Ureter (tissue), 1 donor: ENCODE measurements at regions not wholly inside any gene's neighbourhood (a gene's known extent, or its start where the extent isn't known, plus 50 kb on each side); places are given as distances from the start of the nearest gene placed in this dataset.
"Not testable (repeated sequence)": the region's sequence is repeated elsewhere in the genome, so short reads cannot be mapped to it uniquely, and the experiment has no call there.

ENCODE experiments used
- DNase-seq: peaks from one replicate; pipeline ENCODE4 v3.0.0-alpha.2; 2020; ENCODE audit warnings: low spot score
- donor health status: DM: yes; HTN: yes; CAD: no.

DNA sequence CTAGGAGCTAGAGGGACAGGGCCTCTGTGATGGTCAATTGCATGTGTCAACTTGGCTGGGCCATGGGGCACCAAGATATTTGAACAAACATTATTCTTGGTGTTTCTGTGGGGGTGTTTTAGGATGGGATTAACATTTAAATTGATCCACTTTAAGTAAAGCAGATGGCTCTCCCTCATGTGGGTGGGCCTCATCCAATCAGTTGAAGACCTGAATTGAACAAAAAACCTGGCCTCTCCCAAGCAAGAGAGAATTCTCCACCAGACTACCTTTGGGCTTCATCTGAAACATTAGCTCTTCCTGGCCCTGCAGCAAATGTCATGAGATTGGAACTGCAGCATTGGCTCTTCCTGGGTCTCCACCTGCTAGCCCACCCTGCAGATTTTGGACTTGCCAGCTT is 207.1 kb upstream of the ATP6AP2 start:
- no peak for DNase-seq

DNA sequence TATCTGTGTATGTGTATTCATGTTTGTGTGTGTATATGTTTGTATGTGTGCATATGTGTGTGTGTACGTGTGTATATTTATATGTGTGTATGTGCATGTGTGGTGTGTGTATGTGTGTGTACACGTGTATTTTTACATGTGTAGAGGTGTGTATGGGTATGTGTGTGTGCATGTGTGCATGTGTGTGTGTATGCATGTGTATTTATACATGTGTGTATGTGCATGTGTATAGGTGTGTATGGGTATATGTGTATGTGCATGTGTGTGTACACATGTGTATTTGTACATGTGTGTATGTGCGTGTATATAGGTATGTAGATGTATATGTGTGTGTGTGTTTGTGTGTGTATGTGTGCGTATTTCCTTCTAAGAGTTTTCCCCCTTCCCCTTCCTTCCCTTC is 207.7 kb upstream of the ATP6AP2 start:
- no peak for DNase-seq

DNA sequence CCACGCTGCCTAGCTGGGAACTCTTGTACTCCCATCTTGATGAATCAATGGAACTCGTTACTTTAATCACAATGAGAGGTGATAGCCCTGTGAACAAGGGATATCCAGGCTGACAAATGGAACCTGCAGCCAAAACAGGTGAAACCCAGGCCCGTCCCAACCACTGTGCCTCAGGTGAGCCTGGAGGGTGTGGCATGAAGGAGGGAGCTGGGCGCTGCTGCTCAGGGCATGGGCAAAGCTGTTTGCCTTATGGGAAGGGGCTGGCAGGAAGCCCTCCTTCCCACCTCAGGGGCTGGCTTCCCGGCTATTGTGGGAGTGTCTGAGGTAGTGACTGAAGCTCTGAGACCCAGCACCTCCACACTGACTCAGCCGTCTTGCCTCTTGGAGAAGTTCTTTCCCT is 209.4 kb upstream of the ATP6AP2 start:
- no peak for DNase-seq

DNA sequence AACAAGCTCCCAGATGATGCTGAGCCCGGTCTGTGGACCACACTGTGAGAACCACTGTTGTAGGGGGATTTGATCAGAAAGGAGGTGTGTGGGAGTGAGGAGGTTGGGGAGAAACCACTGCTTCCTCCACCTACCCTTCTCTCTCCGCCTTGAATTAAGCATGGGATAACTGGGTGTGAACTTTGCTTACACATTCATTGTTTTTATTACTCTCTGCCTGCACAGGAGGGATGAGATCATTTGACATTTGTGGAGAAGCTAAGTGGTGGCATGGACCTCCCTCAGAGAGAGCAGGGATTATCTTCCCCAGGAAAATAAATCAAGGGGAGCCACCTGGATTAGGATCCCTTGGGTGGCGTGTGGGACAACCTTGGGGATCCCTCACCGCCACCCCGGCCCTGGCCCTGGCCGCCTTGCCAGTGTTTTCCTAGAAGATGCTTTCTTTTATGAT is 212.1 kb upstream of the ATP6AP2 start:
- no peak for DNase-seq

DNA sequence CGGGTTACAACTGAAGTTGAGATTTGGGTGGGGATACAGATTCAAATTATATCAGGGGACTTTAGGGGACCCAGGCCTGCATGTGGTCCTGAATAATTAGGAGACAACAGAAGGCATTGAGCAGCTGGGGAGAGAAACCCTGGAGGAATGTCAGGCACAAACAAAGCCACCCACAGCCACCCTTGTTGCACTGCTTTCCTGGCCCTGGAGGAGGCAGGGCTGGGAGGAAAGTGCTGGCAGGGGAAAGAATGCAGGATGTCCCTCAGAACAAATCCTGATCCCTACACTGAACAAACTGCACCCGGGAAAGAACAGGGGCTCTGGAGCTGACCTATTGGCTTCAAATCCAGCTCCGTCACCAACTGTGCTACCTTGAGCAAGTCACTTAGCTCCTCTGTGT is 214.1 kb upstream of the ATP6AP2 start:
- no peak for DNase-seq

DNA sequence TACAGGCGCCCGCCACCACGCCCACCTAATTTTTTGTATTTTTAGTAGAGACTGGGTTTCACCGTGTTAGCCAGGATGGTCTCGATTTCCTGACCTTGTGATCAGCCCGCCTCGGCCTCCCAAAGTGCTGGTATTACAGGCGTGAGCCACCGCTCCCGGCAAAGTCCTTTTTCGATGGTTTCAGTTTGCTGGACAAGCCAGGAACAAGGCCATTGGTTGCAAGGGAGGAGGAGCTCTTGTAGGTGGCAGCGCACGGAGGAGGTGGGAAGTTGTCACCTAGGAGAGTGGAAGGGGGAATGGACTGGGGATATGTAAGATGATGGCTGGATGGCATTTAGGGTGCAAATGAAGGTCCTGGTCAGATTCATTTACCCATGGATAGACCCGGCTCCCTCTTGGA is 218.5 kb upstream of the ATP6AP2 start:
- DNase-seq: not testable (repeated sequence)

DNA sequence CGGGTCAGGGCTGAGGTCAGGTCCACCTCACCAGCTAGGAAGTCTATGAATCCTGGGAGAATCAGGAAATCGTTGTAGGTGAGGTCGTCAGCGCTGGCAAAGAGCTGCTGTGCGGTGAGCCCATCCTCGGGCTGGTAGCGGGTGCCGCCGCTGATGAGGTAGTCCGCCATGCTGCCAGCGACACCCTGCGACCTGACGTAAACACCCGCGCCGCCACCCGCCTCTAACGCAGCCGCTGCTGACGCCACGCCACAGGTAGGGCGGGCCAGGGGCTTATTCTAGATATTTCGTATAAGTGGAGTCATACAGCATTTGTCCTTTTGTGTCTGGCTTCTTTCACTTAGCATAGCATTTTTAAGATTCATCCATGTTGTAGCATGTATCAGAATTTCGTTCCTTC is 220.2 kb upstream of the ATP6AP2 start:
- no peak for DNase-seq

DNA sequence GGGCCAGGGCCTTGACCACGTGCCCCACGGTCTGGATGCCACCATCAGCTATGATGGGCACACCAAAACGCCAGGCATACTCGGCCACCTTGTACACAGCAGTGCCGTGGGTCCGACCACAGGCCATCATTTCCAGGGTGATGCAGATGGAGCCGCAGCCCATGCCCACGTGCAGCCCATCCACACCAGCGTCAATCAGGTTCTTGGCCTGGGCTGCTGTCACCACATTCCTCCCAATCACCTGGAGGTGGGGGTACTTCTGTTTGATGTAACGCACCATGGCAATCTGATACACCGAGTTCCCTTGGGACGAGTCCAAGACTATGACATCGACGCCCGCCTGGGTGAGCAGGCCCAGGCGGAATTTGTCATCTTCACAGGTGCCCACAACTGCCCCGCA is 221.2 kb upstream of the ATP6AP2 start:
- no peak for DNase-seq

DNA sequence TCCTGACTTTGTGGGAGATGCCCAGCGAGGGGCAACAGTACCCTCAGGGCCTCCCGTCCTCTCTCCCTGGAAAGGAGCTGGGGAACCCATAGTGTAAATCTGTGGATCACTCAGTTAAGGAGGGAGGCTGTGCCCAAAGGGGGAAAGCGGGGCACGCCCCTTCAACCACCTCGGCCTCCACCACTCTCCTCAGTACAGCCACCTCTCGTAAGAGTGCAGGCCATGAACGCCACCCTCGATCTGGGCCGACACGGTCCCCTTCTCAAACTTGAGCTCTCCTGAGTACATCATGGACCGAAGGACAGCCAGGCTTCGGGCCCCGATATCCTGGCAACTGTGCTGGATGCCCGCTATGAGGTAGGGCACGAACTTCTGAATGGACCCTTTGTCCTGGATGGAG is 221.8 kb upstream of the ATP6AP2 start:
- no peak for DNase-seq

DNA sequence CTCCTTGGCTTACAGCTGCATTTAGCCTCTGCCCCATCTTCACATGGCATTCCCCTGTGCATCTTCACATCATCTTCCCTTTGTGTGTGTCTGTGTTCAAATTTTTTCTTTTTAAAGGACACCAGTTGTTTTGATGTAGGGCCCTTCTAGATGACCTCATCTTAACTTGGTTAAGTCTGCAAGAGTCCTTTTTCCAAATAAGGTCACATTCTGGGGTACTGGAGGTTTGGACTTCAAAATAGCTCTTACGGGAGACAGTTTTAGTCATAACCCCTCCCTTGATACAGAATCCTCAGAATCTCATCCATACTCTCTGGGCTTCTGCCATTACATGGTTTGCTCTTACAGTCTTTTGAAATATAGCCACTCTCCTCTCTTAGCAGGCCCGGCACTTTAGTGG is 231.5 kb upstream of the ATP6AP2 start:
- DNase-seq: no peak

DNA sequence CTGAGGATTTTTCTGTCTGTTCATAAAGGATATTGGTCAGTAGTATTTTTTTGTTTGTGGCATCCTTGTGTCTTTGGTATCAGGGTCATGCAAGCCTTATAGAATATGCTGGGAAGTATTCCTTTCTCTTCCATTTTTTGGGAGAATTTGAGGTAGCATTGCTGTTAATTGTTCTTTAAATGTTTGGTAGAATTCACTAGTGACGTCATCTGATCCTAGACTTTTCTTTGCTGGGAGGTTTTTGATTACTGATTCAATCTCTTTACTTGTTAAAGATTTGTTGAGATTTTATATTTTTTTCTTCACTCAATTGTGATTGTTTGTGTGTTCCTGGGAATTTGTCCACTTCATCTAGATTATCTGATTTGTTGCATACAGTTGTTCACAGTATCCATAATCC is 234.4 kb upstream of the ATP6AP2 start:
- DNase-seq: no peak

DNA sequence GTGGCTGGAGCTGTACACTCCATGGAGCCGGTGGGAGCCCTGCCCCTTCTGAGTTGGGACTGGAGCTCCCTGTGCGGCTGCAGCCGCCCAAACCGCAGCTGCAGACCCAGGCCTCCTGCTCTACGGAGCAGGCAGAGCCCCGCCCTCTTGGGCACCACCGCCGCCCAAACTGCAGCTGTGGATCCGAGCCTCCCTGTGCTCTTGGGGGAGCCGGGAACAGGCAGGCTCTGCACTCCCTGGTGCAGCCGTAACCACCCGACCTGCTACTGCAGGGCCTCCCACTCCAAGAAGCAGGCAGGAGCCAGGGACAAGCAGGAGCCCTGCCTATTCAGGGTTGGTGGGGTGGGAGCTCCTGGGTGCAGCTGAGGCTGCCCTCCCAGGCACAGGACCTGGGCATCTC is 237.5 kb upstream of the ATP6AP2 start:
- no peak for DNase-seq

DNA sequence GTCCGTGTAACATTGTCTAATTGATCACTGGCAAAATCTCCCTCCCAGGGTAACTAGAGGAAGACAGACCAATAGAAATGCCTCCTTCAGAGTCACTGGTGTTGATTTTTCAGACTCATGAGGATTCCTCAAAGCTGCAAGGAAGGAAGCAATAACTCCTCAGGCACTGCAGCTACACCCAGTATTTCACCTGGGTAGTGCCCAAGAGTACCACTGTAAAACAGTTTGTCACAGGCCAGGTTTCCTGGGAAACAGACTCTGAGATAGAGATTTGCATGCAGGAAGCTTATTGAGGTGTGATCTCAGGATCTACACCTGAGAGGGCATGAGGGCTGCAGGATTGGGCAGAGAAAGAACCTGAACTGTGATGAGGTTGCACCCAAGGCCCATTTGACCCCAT is 240.7 kb upstream of the ATP6AP2 start:
- no peak for DNase-seq

DNA sequence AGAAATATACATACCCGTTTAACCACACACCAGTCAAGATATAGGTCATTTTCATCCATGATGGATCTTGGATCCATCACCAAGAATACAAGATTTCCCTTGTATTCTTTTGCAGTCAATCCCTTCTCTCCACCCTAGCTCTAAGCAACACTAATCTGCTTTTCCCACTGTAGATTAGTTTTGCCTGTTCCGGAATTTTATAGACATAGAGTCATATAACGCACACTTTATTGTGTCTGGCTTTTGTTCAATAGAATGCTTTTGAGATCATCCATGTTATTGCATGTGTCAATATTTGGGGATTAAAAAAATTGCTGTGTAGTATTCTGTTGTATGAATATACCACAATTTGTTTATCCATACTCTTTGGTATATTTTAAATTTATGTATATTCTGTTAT is 235.6 kb upstream of the BCOR start:
- DNase-seq: no peak

DNA sequence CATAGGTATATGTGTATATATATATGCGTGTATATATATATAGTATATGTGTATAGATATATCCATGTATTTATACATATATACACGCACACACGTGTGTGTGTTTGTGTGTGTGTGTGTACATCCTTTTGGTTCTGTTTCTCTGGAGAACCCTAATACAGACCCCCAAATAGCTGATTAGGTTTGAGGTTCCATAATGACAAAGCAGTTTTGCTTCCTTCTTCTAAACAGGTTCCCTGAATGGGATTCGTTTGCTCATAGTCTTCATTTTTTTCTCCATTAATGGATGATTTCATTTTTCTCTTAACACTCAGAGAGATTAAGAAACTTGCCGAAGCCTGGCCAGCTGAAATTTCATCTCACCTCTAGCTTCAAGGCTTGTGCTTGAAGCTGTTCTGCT is 234.0 kb upstream of the BCOR start:
- DNase-seq: no peak

DNA sequence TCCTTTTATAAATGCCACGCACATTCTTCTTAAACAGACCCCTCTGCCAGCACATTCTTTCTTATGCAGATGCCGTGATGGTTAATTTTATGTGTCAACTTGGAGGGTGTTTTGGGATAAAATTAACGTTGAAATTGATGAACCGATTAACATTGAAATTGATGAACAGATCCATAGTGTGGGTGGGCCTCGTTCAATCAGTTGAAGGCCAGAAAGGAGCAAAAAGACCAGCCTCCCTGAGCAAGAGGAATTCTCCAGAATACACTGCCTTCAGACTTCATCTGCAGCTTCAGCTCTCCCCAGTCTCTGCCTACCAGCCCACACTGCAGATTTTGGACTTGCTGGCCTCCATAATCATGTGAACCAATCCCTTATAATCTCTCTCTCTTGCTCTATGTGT is 233.6 kb upstream of the BCOR start:
- DNase-seq: no peak

DNA sequence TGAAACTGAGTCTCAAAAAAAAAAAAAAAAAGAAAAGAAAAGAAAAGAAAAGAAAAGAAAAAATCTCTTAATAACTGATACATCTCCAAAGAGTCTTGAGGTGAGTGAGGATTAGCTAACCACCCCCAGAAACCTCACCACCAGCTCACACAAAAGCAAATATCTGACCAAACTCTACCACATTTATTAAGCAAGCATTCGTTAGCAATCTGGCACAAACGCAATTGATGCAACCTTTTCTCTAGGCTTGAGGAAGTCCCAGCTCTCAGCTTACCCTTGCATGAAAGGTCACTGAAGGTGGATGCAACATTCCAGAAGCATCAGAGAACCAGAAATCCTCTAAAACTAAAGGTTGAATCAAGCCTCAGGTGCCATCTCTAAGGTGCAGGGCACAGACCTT is 231.9 kb upstream of the BCOR start:
- no peak for DNase-seq

DNA sequence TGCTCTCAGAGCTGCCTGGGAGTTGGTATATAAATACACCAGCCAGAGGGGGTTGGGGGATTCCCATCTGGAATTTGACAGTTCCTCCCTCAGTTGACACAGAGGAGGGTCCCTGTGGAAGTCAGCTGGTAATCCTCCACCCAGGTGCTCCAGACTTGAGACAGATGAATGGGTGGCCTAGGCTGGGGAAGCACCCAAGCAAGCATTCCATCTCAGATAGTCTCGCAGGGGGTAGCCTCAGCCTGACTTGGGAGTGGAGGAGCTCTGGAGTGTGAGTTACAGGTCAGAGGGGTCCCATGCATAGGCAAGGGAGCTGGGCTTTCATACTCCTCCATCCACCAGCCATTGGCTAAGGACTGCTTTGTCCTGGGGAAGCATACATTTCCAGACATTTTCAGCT is 229.3 kb upstream of the BCOR start:
- no peak for DNase-seq

DNA sequence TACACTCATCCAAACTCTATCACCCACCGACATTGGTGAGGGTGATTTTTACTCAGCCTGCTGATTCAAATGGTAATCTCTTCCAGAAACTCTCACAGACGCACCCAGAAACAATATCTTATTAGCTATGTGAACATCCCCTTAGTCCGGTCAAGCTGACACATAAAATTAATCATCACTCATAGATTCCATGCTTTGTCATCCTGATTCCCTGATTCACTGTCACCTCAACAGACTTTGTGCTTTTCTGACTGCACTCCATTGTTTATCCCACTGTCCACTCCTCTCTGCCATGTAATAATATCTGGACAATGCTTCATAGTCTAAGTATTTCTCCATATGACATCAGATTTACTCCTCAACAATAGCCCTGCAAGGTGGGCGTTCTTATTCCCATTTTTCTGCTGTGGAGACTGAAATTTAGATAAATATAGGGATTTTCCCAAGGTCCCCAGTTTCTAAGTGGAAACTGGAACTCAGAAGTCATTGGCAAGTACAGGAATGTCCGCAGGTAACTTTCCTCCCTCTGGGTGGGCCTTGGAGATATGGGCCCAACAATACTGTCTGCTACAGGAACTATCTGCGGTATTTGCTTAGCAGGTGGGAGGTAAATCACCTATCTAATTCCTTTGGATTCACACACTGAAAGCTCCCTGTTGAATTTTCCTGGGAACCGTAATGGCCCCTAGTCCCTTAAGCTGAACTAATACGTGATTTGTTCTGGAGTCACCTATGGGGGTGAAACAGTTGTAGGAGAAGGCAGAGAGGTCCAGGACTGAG is 228.6 kb upstream of the BCOR start:
- DNase-seq: no peak

DNA sequence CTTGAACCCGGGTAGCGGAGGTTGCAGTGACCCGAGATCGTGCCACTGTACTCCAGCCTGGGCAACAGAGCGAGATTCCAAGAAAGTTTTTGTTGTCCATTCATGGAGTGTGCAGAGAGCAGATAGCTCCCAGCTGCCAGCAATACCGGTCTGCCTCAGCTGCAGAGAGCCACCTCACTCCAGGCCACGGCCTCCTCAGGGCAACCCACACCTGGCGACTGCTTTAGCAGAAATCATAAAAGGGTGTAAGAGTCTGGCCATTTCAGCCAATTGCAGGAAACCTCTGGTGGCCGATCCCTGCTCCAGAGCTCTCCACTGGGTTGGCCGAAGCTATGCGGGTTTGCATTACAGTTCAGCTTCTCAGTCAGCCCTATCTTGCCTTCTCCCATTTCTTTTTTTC is 227.4 kb upstream of the BCOR start:
- no peak for DNase-seq

DNA sequence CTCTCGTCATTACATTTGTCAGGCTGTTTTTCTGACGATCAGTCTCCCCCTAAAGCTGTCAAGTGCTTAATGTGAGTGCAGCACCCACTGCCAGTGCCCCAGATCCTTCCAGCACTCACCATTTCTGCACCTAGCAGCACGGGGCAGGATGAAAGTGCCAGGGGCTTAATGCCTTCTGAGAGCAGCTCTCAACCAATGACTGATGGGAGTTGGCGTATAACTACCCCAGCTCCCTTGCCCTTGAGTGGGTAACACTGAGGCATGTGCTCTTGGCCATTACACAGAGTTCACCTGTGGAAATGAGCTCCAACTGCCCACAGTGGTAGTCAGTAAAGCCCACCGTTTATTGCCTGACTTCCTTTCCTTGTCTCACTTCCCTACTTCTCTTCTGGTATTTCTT is 226.2 kb upstream of the BCOR start:
- DNase-seq: no peak

DNA sequence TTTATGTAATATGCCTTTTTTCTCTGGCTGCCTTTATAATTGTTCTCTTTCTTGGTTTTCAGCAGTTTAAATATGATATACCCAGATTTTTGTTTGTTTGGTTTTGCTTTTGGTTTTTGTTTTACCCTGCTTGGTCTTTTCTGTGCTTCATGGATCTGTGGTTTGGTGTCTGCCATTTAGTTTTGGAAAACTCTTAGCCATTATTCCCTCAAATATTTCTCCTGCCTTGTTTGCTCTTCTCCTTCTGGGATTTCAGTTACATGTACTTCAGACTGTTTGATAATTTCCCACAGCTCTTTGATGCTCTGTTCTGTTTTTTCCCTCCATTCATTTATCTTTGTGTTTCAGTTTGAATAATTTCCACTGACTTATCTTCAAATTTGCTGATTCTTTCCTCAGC is 223.1 kb upstream of the BCOR start:
- no peak for DNase-seq

DNA sequence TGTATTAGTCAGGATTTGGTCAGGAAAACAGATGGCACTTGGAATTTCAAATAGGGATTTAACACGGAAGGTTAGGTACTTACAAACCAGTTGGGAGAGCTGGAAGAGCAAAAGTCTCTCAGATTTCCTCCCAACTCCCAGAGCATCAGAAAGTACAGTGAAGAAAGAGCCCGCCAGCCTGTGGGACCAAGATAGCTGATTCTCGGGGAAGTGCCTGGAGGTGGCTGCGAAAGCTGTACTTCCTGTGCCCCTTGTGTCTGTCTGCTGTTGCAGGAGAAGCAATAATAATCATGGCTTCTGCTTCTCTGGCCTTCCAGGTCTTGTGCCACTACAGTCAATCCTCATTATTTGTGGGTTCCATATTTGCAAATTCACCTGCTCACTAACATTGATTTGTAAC is 221.0 kb upstream of the BCOR start:
- DNase-seq: no peak

DNA sequence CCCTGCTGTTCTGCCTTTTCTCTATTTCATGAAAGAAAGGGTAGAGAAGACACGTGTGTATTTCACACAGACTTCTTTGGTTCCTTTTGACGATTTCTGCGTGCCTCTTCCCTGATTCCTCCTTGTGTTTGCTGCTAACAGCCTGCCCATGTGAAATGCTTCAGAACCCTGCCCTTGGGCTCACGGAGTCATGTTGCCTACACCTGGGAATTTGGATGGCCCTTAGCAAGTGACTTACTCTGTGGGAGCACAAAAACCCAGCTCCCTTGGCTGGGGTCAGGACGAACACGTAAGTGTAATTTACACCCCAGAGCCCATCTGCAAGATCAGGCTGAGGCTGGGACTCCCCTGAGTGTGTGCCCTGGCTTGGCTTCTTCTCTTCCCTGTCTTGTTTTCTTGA is 220.3 kb upstream of the BCOR start:
- no peak for DNase-seq
